ENCODE measurements at regions not wholly inside any gene's neighbourhood (a gene's known extent, or its start where the extent isn't known, plus 50 kb on each side); places are given as distances from the start of the nearest gene placed in this dataset.

DNA sequence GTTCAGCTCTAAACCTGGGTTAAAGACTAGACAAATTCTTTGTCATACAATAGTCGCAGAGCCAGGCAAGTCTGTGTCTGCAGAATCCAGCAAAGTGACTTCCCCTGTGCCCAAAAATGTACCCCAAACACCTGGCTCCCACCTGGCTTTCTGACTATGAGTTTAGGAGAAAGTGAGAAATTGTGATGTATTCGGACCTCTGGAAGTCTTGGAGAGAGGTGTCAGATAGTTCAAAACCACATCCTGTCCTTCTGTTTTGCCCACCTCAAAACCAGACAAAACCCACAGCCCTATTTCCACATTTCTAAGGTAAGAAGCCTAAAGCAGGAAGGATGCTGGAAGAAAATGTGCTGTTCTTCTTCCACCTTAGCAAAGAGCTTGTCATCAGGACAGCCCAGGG lies 63.8 kb upstream of the CLMP start:
- Mint-ChIP-seq H3K4me3 (ENCODE audit: low read depth) (no peak overlapping the region), H3K4me1 (ENCODE audit: low read depth) (peaks cover 8% of the 10 kb centered on the region), H3K27me3 (peaks cover 7% of the 10 kb centered on the region), H3K36me3 (ENCODE audit: insufficient read depth) (no peaks in the 10 kb centered on the region), H3K9me3 (ENCODE audit: low read depth) (no peaks in the 10 kb centered on the region), H3K27ac (no peak overlapping the region)
- TF ChIP-seq, protein P1, sequence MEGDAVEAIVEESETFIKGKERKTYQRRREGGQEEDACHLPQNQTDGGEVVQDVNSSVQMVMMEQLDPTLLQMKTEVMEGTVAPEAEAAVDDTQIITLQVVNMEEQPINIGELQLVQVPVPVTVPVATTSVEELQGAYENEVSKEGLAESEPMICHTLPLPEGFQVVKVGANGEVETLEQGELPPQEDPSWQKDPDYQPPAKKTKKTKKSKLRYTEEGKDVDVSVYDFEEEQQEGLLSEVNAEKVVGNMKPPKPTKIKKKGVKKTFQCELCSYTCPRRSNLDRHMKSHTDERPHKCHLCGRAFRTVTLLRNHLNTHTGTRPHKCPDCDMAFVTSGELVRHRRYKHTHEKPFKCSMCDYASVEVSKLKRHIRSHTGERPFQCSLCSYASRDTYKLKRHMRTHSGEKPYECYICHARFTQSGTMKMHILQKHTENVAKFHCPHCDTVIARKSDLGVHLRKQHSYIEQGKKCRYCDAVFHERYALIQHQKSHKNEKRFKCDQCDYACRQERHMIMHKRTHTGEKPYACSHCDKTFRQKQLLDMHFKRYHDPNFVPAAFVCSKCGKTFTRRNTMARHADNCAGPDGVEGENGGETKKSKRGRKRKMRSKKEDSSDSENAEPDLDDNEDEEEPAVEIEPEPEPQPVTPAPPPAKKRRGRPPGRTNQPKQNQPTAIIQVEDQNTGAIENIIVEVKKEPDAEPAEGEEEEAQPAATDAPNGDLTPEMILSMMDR (IDR thresholded peaks at IDR 0.05; ENCODE audit: unreplicated experiment) = no peak
- DNase-seq (ENCODE audit: low spot score, unreplicated experiment) = no peak

DNA sequence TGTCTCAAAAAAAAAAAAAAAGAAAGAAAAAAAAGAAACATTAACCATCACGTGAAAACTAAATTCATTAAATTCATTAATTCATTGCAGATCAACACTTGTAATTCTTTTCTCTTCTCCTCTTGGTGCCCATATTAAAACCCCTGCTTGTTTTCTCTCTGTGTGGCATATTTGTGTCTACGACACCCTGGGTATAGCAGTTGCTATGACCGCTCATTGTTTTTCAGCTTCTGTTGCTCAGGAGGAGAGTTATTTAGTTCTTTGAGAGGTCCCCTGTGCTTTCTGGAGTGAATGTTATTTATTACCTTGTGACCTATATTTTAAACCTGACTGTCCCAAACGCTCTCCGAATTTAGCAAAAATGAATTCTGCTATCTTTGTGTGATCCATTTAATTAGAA lies 62.3 kb upstream of the CLMP start:
- Mint-ChIP-seq H3K4me1 (ENCODE audit: low read depth) (peaks cover 8% of the 10 kb centered on the region), H3K36me3 (ENCODE audit: insufficient read depth) (no peaks in the 10 kb centered on the region), H3K4me3 (ENCODE audit: low read depth) (no peak overlapping the region), H3K9me3 (ENCODE audit: low read depth) (no peaks in the 10 kb centered on the region), H3K27me3 (peaks cover 7% of the 10 kb centered on the region), H3K27ac (no peak overlapping the region)
- TF ChIP-seq, protein P1 (IDR thresholded peaks at IDR 0.05; ENCODE audit: unreplicated experiment) = no peak
- DNase-seq (ENCODE audit: low spot score, unreplicated experiment) = no peak

DNA sequence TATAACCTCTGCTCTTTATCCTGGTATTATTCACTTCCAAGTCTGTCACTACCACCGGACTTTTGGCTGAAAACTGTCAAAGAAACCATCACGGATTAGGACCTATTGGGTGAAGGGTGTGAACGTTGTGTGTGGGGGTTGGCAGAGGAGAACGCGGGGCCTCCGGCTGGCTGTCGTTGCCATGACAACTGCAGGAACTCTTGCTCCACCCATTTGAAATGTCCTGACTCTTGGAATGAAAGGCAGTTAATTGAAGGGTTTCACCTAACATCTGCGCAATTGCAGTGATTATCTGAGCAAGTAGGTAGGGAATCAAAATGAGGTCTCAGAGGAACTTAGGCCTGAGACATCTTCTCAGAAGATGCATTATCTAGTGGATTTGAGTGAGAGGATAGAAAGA lies 60.9 kb upstream of the CLMP start:
- no peak overlapping the region for H3K27ac Mint-ChIP-seq
- H3K9me3 Mint-ChIP-seq (ENCODE audit: low read depth) = no peaks in the 10 kb centered on the region
- TF ChIP-seq, protein P1 (IDR thresholded peaks at IDR 0.05; ENCODE audit: unreplicated experiment) = no peak
- no peak for DNase-seq (ENCODE audit: low spot score, unreplicated experiment)
- peaks cover 8% of the 10 kb centered on the region for H3K4me1 Mint-ChIP-seq (ENCODE audit: low read depth)
- no peaks in the 10 kb centered on the region for H3K36me3 Mint-ChIP-seq (ENCODE audit: insufficient read depth)
- no peak overlapping the region for H3K4me3 Mint-ChIP-seq (ENCODE audit: low read depth)
- H3K27me3 Mint-ChIP-seq = peaks cover 8% of the 10 kb centered on the region

DNA sequence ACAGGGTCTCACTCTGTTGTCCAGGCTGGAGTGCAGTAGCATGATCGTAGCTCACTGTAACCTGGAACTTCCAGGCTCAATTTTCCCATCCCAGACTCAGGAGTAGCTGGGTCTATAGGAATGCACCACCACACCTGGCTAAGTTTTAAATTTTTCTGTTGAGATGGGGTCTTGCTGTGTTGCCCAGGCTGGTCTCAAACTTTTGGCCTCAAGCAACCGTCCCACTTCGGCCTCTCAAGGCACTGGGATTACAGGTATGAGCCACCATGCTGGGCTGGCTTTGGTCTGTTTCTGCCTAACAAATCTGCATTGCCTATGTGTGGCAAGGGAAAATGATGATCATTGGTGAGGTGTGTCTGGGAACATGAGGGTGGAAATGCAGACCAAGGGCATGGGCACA lies 59.3 kb upstream of the CLMP start:
- no peak for DNase-seq (ENCODE audit: low spot score, unreplicated experiment)
- Mint-ChIP-seq H3K27ac (no peak overlapping the region), H3K27me3 (peaks cover 15% of the 10 kb centered on the region), H3K36me3 (ENCODE audit: insufficient read depth) (no peaks in the 10 kb centered on the region), H3K9me3 (ENCODE audit: low read depth) (no peaks in the 10 kb centered on the region), H3K4me1 (ENCODE audit: low read depth) (peaks cover 8% of the 10 kb centered on the region), H3K4me3 (ENCODE audit: low read depth) (no peak overlapping the region)
- TF ChIP-seq, protein P1 (IDR thresholded peaks at IDR 0.05; ENCODE audit: unreplicated experiment) = no peak

DNA sequence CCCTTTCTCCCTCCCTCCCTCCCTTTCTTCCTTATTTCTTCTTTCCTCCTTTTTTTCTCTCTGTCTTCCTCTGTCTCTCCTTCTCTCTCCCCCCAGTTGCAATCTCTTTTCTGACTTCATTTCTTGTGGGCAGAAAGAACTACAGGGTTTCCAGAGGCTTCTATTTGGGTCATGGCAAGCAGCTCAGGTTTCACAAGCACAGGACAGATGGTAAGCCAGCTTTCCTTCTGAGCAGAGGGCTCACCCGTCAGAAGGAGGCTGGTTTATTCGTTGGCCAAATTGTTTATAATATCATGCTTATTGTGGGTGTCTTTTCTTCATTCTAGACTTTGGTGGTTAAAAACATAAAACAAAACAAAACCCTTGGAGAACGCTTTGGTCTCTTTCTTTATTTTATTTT lies 58.9 kb upstream of the CLMP start:
- Mint-ChIP-seq H3K36me3 (ENCODE audit: insufficient read depth) (no peaks in the 10 kb centered on the region), H3K9me3 (ENCODE audit: low read depth) (no peaks in the 10 kb centered on the region), H3K4me3 (ENCODE audit: low read depth) (no peak overlapping the region), H3K4me1 (ENCODE audit: low read depth) (peaks cover 8% of the 10 kb centered on the region), H3K27ac (no peak overlapping the region), H3K27me3 (peaks cover 17% of the 10 kb centered on the region)
- DNase-seq (ENCODE audit: low spot score, unreplicated experiment) = no peak
- TF ChIP-seq, protein P1 (IDR thresholded peaks at IDR 0.05; ENCODE audit: unreplicated experiment) = no peak
